ENCODE measurements at regions not wholly inside any gene's neighbourhood (a gene's known extent, or its start where the extent isn't known, plus 50 kb on each side); places are given as distances from the start of the nearest gene placed in this dataset.

- no peak overlapping the region for H3K9ac ChIP-seq (replicated peaks in 1 of 4; ENCODE audit: extremely low read depth in 1 of 4, low read depth in 3 of 4, low read length in 3 of 4)
- FAIRE-seq: no peak
- TF ChIP-seq SP4 (IDR thresholded peaks at IDR 0.05; ENCODE audit: low read length): no peak
- no peak for TF ChIP-seq CTBP2 (IDR thresholded peaks at IDR 0.05; ENCODE audit: borderline replicate concordance, insufficient read depth, insufficient read length, low read length)
Observed at GRCh38 chr20:39533858-39534257, 571.7 kb downstream of the DHX35 start.

More at GRCh38 chr20:39533858-39534257, 571.7 kb downstream of the DHX35 start:
- Histone ChIP-seq H3K4ac (replicated peaks; ENCODE audit: insufficient read length, low read depth, low read length) (no peak overlapping the region), H3K18ac (ENCODE audit: extremely low read depth, low read length) (no peak overlapping the region), H3K79me2 (ENCODE audit: control insufficient read depth in 1 of 2, insufficient read depth in 2 of 2, low read length in 2 of 2) (no peaks in the 10 kb centered on the region), H3K4me1 (replicated peaks in 1 of 4; ENCODE audit: control insufficient read depth in 3 of 4, insufficient read depth in 4 of 4, low read length in 3 of 4) (peaks cover 0 to 11% (median 2%) of the 10 kb centered on the region in 4 experiments; a peak in 2 of 7 replicates), H2BK20ac (ENCODE audit: low read length) (no peak overlapping the region), H3K4me2 (ENCODE audit: insufficient read depth in 1 of 2, low read depth in 2 of 2, low read length in 2 of 2) (no peak overlapping the region), H3K27me3 (replicated peaks in 1 of 4; ENCODE audit: control insufficient read depth in 3 of 4, extremely low read depth in 1 of 4, insufficient read depth in 3 of 4, low read length in 3 of 4) (no peaks in the 10 kb centered on the region), H3K23ac (ENCODE audit: insufficient read length) (no peak overlapping the region), H4K20me1 (replicated peaks in 1 of 2; ENCODE audit: control insufficient read depth in 1 of 2, insufficient read depth in 2 of 2, low read length in 2 of 2) (no peaks in the 10 kb centered on the region), H2BK5ac (ENCODE audit: low read depth, low read length) (no peak overlapping the region), H2BK15ac (ENCODE audit: low read length) (no peak overlapping the region), H3K56ac (replicated peaks; ENCODE audit: insufficient read length, low read depth, low read length) (no peak overlapping the region), H3K79me1 (ENCODE audit: low read depth, low read length) (no peaks in the 10 kb centered on the region), H3K23me2 (ENCODE audit: low read depth, low read length) (no peaks in the 10 kb centered on the region), H3K27ac (ENCODE audit: low read depth, low read length) (no peak overlapping the region), H3K9me3 (ENCODE audit: insufficient read depth in 2 of 2, low read depth in 1 of 2, low read length in 1 of 2) (no peaks in the 10 kb centered on the region), H4K8ac (ENCODE audit: extremely low read depth, insufficient read depth, low read length) (no peak overlapping the region), H4K91ac (replicated peaks; ENCODE audit: insufficient read length, low read length) (no peak overlapping the region), H2BK12ac (ENCODE audit: low read depth, low read length) (no peak overlapping the region), H2AK5ac (ENCODE audit: low read depth, low read length) (no peak overlapping the region), H3K4me3 (ENCODE audit: extremely low read depth in 1 of 4, insufficient read depth in 2 of 4, low read depth in 3 of 4, low read length in 4 of 4) (no peak overlapping the region), H2AFZ (ENCODE audit: low read length) (no peak overlapping the region), H2BK120ac (replicated peaks; ENCODE audit: low read depth, low read length) (no peak overlapping the region), H3K14ac (ENCODE audit: insufficient read length) (no peak overlapping the region), H4K5ac (ENCODE audit: insufficient read length, low read depth, low read length) (no peak overlapping the region), H3K36me3 (ENCODE audit: control insufficient read depth in 2 of 4, insufficient read depth in 4 of 4, low read length in 3 of 4) (no peaks in the 10 kb centered on the region)
- WGBS, 2 experiments (ENCODE audit: extremely low coverage in 1 of 2, insufficient coverage in 1 of 2, insufficient read length in 1 of 2, insufficient replicate concordance in 2 of 2, low coverage in 1 of 2, low lambda C conversion rate in 2 of 2, missing lambda C conversion rate in 1 of 2): 83% methylated on average over 3 of the region's 3 CpGs; no CpG with 5 or more reads in 1 of the 2 experiments
- no peak for DNase-seq (ENCODE audit: low read depth in 1 of 2, low spot score in 2 of 2)
- POLR2A ChIA-PET (ENCODE audit: partially characterized antibody): no interaction called here
- CTCF ChIA-PET (ENCODE audit: partially characterized antibody): no interaction called here
